HepG2 (cell line): ENCODE measurements at regions not wholly inside any gene's neighbourhood (a gene's known extent, or its start where the extent isn't known, plus 50 kb on each side); places are given as distances from the start of the nearest gene placed in this dataset.

Experiments used
- ATAC-seq: fragments of 200-7000 bp; cut with Tn5 transposase; 3 replicates; pipeline ENCODE4 v1.9.1; 2020; ENCODE audit warnings: mild to moderate bottlenecking, moderate library complexity
- BruUV-seq: library from RNA; stranded (reverse); fragments of 400-500 nt; replicated peaks from 2 replicates; lab custom pipeline; 2021; lab: Mats Ljungman, UMichigan
- CTCF ChIA-PET: fragments of 300-600 bp; formaldehyde crosslinking; extraction: SDS; loops from one replicate; lab custom pipeline; 2021; ENCODE audit warnings: low total read pairs, inconsistent platforms, low intra/inter-chr PET ratio; lab: Yijun Ruan, JAX
- POLR2A ChIA-PET: fragments of 350-600 bp; sonication (Branson Sonifier 250); formaldehyde crosslinking; loops from one replicate; lab custom pipeline; 2020; ENCODE audit warnings: antibody characterized with exemption, inconsistent platforms; lab: Yijun Ruan, JAX
- DNase-seq: peaks from one replicate; pipeline ENCODE4 v3.0.0-alpha.2; 2015; ENCODE audit warnings: low spot score
- FAIRE-seq: peaks from 3 replicates; lab custom pipeline; 2011; peaks lifted over from hg19 to GRCh38; lab: Jason Lieb, UNC
- H2AFZ ChIP-seq: one replicate; pipeline ENCODE4 v1.6.1; 2011; ENCODE audit warnings: low read length, inconsistent platforms
- H3K27ac ChIP-seq: fragments of 300-600 bp; 3 replicates; pipeline ENCODE4 v1.8.0; 2011; ENCODE audit warnings: mixed run types, mild to moderate bottlenecking, mixed read lengths, low read length, inconsistent platforms; ENCODE audit not compliant: insufficient read depth; ENCODE audit errors: extremely low read length
- H3K27me3 ChIP-seq, 2 experiments: fragments of 200-600 bp in 1 of 2; 2 replicates in 1 of 2; 3 replicates in 1 of 2; pipeline versions ENCODE4 v1.6.0 to v1.8.0; 2011; ENCODE audit warnings: low read length in 2 of 2, mild to moderate bottlenecking in 2 of 2, moderate library complexity in 2 of 2, inconsistent platforms in 1 of 2; ENCODE audit not compliant: insufficient read depth in 2 of 2, control insufficient read depth in 1 of 2
- H3K36me3 ChIP-seq, 2 experiments: fragments of 200-600 bp in 1 of 2; replicated peaks in 1 of 2; 2 replicates in 1 of 2; 3 replicates in 1 of 2; pipeline versions ENCODE4 v1.5.1 to v1.8.0; 2011; ENCODE audit warnings: low read length in 2 of 2, inconsistent platforms in 1 of 2; ENCODE audit not compliant: insufficient read depth in 2 of 2, control insufficient read depth in 1 of 2
- H3K4me1 ChIP-seq: 2 replicates; pipeline ENCODE4 v1.5.1; 2012; ENCODE audit warnings: low read length, inconsistent platforms; ENCODE audit not compliant: insufficient read depth
- H3K4me2 ChIP-seq: 2 replicates; pipeline ENCODE4 v1.6.0; 2011; ENCODE audit warnings: low read depth, low read length, inconsistent platforms
- H3K4me3 ChIP-seq, 3 experiments: fragments of 200-600 bp in 1 of 3; sonication (generic), shearing (Covaris generic) in 1 of 3; replicated peaks in 1 of 3; 2 replicates each; pipeline ENCODE4 v1.5.1; 2011 to 2016; ENCODE audit warnings: low read length in 3 of 3, inconsistent platforms in 2 of 3, low read depth in 2 of 3, mild to moderate bottlenecking in 2 of 3, control low read depth in 1 of 3, mixed read lengths in 1 of 3; ENCODE audit not compliant: insufficient read depth in 1 of 3
- H3K79me2 ChIP-seq: one replicate; pipeline ENCODE4 v1.6.1; 2011; ENCODE audit warnings: low read length, inconsistent platforms; ENCODE audit not compliant: insufficient read depth
- H3K9ac ChIP-seq: 2 replicates; pipeline ENCODE4 v1.6.0; 2011; ENCODE audit warnings: mild to moderate bottlenecking, low read depth, low read length, inconsistent platforms; ENCODE audit not compliant: insufficient read depth
- H3K9me3 ChIP-seq: 2 replicates; pipeline ENCODE4 v1.5.1; 2012; ENCODE audit warnings: mild to moderate bottlenecking, low read length
- H4K20me1 ChIP-seq: 2 replicates; pipeline ENCODE4 v1.6.0; 2011; ENCODE audit warnings: inconsistent platforms, mild to moderate bottlenecking, low read length, moderate library complexity; ENCODE audit not compliant: insufficient read depth
- CEBPZ ChIP-seq: IDR thresholded peaks from 2 replicates; pipeline ENCODE4 v1.6.1; 2012; ENCODE audit warnings: low read length, improper control_type of control experiment
- ERF ChIP-seq: IDR thresholded peaks from 2 replicates; pipeline ENCODE4 v1.6.1; 2018; ENCODE audit warnings: missing biosample characterization, missing genetic modification reagents
- HNRNPL ChIP-seq: fragments of 200-400 bp; formaldehyde crosslinking; IDR thresholded peaks from 2 replicates; pipeline ENCODE4 v1.6.1; 2017; ENCODE audit warnings: mild to moderate bottlenecking, low read depth, low read length
- HNRNPLL ChIP-seq: fragments of 200-400 bp; formaldehyde crosslinking; IDR thresholded peaks from 2 replicates; pipeline ENCODE4 v1.6.1; 2017; ENCODE audit warnings: mild to moderate bottlenecking, low read depth, low read length; ENCODE audit not compliant: poor library complexity, severe bottlenecking
- RFXANK ChIP-seq: IDR thresholded peaks from 2 replicates; pipeline ENCODE4 v1.6.1; 2016
- ZNF317 ChIP-seq: sonication (generic); formaldehyde crosslinking; IDR thresholded peaks from 2 replicates; pipeline ENCODE4 v1.5.0; 2020; ENCODE audit warnings: mild to moderate bottlenecking, missing genetic modification reagents
- WGBS: methylation state at CpG from one replicate; pipeline ENCODE4 v1.1.6; 2017; ENCODE audit warnings: low lambda C conversion rate; 5-methylcytosine and 5-hydroxymethylcytosine counted together
- in situ Hi-C: cut with HindIII; loops from 2 replicates; pipeline ENCODE4 v1.10.0; 2017; ENCODE audit warnings: low pct_unique_long_range_greater_than_20kb; ENCODE audit not compliant: extremely low pct_ligation_motif_present
- intact Hi-C: fragments of 100-400 bp; cut with micrococcal nuclease; formaldehyde crosslinking; loops from one replicate; pipeline ENCODE4 v1.10.0; 2022; ENCODE audit not compliant: unreplicated experiment
- TF ChIP-seq, protein P1 (sequence below): sonication (generic); formaldehyde crosslinking; IDR thresholded peaks from 2 replicates; pipeline ENCODE4 v1.4.0; 2020; ENCODE audit warnings: missing genetic modification reagents, borderline replicate concordance

- no peak for TF ChIP-seq CEBPZ
- no peak for TF ChIP-seq ZNF317 (CRISPR knock-in tag)
- TF ChIP-seq, all 625 proteins: peak for 0
Observed at GRCh38 chr9:136597141-136597885, 51.5 kb upstream of the NOTCH1 start (continued).

- H3K9me3 ChIP-seq: no peaks in the 10 kb centered on the region
- TF ChIP-seq HNRNPLL (peak; percentile 14), ERF (CRISPR knock-in tag) (no peak), HNRNPL (peak; percentile 83; the same call in 1 of the 2 replicates), RFXANK (CRISPR knock-in tag) (no peak)
- TF ChIP-seq, protein P1, sequence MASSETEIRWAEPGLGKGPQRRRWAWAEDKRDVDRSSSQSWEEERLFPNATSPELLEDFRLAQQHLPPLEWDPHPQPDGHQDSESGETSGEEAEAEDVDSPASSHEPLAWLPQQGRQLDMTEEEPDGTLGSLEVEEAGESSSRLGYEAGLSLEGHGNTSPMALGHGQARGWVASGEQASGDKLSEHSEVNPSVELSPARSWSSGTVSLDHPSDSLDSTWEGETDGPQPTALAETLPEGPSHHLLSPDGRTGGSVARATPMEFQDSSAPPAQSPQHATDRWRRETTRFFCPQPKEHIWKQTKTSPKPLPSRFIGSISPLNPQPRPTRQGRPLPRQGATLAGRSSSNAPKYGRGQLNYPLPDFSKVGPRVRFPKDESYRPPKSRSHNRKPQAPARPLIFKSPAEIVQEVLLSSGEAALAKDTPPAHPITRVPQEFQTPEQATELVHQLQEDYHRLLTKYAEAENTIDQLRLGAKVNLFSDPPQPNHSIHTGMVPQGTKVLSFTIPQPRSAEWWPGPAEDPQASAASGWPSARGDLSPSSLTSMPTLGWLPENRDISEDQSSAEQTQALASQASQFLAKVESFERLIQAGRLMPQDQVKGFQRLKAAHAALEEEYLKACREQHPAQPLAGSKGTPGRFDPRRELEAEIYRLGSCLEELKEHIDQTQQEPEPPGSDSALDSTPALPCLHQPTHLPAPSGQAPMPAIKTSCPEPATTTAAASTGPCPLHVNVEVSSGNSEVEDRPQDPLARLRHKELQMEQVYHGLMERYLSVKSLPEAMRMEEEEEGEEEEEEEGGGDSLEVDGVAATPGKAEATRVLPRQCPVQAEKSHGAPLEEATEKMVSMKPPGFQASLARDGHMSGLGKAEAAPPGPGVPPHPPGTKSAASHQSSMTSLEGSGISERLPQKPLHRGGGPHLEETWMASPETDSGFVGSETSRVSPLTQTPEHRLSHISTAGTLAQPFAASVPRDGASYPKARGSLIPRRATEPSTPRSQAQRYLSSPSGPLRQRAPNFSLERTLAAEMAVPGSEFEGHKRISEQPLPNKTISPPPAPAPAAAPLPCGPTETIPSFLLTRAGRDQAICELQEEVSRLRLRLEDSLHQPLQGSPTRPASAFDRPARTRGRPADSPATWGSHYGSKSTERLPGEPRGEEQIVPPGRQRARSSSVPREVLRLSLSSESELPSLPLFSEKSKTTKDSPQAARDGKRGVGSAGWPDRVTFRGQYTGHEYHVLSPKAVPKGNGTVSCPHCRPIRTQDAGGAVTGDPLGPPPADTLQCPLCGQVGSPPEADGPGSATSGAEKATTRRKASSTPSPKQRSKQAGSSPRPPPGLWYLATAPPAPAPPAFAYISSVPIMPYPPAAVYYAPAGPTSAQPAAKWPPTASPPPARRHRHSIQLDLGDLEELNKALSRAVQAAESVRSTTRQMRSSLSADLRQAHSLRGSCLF (CRISPR knock-in tag): no peak
- TF ChIP-seq, all 625 proteins: peak for 2
- Histone ChIP-seq H3K9ac (no peak overlapping the region), H3K4me2 (no peak overlapping the region), H3K36me3 (no peaks in the 10 kb centered on the region), H3K27me3 (peaks cover 16 to 86% of the 10 kb centered on the region in 2 experiments), H3K4me1 (peaks cover 26% of the 10 kb centered on the region), H3K27ac (no peak overlapping the region), H2AFZ (no peak overlapping the region), H3K79me2 (no peaks in the 10 kb centered on the region), H4K20me1 (peaks cover 6% of the 10 kb centered on the region), H3K4me3 (no peak overlapping the region)
- DNase-seq (peak; percentile 18), FAIRE-seq (no peak), ATAC-seq (no peak)
- in situ Hi-C loops: no loop called here
- intact Hi-C loops: no loop called here
- WGBS: 5% methylated on average over 4 of the region's 16 CpGs
- ChIA-PET POLR2A (no interaction called here), CTCF (no interaction called here)
- no TSS peak for BruUV-seq
Observed at GRCh38 chr9:136596630-136597031, 50.8 kb upstream of the NOTCH1 start.
